Heart left ventricle (tissue), 13 donors: ENCODE measurements at regions not wholly inside any gene's neighbourhood (a gene's known extent, or its start where the extent isn't known, plus 50 kb on each side); places are given as distances from the start of the nearest gene placed in this dataset.

ENCODE experiments used
- POLR2A ChIP-seq, 2 donors: fragments of 450-650 bp; IDR thresholded peaks; one replicate each; pipeline ENCODE4 v1.6.1; 2017; ENCODE audit warnings: antibody characterized with exemption in 2 of 2, mild to moderate bottlenecking in 2 of 2, moderate library complexity in 2 of 2
- TF ChIP-seq, protein P1 (sequence below), 12 donors: fragments of 200-600 bp; sonication (generic) in 4 of 12; IDR thresholded peaks; one replicate each; pipeline versions ENCODE4 v1.5.0 to v1.8.0; 2018 to 2022; ENCODE audit warnings: antibody characterized with exemption in 12 of 12, mild to moderate bottlenecking in 5 of 12
- donor health status: ischemic (EF 13 %, LVEDD 7.1; RV severe dilation, severe dysfunction).
- donor health status: DM: no; HTN: yes; CAD: no.
- donor health status: DM: no; HTN: no; CAD: no.
- donor health status: ischemic (EF 25% LVEDD 6.9; RV normal size, moderate dysfunction).
- donor health status: ischemic (EF 25% LVEDD 5.7; RV mildly dilated, moderate dysfunction).
- donor health status: ischemic (EF 35%, LVEDD 5.7; RV mildly dilated, moderate dysfunction).
- donor health status: nonischemic (EF 11% LVEDD 7.7; RV severe dilation, severe dysfunction).
- donor health status: DM: yes; HTN: yes; CAD: no.
- donor health status: PGD.
- donor health status: ischemic (EF 29% LVEDD 5.4; RV normal size, mild dysfunction).
- donor health status: nonischemic (EF 23%, LVEDD 6.1; RV moderate dilation, normal function).

DNA sequence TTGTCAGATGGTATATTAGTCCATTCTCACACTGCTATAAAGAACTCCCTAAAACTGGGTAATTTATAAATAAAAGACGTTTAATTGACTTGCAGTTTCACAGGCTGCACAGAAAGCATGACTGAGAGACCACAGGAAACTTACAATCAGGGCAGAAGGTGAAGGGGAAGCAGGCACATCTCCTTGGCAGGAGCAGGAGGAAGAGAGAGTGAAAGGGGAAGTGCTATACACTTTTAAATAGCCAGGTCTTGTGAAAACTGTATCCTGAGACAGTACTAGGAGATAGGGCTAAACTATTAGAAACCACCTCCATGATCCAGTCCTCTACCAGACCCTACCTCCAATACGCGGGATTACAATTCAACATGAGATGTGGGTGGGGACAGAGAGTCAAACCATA is 193.9 kb upstream of the KCNG1 start:
- TF ChIP-seq POLR2A (IDR thresholded peaks at IDR 0.05) = no peak
- TF ChIP-seq, protein P1, sequence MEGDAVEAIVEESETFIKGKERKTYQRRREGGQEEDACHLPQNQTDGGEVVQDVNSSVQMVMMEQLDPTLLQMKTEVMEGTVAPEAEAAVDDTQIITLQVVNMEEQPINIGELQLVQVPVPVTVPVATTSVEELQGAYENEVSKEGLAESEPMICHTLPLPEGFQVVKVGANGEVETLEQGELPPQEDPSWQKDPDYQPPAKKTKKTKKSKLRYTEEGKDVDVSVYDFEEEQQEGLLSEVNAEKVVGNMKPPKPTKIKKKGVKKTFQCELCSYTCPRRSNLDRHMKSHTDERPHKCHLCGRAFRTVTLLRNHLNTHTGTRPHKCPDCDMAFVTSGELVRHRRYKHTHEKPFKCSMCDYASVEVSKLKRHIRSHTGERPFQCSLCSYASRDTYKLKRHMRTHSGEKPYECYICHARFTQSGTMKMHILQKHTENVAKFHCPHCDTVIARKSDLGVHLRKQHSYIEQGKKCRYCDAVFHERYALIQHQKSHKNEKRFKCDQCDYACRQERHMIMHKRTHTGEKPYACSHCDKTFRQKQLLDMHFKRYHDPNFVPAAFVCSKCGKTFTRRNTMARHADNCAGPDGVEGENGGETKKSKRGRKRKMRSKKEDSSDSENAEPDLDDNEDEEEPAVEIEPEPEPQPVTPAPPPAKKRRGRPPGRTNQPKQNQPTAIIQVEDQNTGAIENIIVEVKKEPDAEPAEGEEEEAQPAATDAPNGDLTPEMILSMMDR (IDR thresholded peaks at IDR 0.05) = no peak
